Stomach (tissue), 4 donors: ENCODE measurements at regions not wholly inside any gene's neighbourhood (a gene's known extent, or its start where the extent isn't known, plus 50 kb on each side); places are given as distances from the start of the nearest gene placed in this dataset.

Experiments used
- EP300 ChIP-seq: sonication (generic); formaldehyde crosslinking; IDR thresholded peaks from one replicate; pipeline ENCODE4 v1.6.1; 2017; ENCODE audit warnings: antibody characterized with exemption
- POLR2A ChIP-seq, 4 donors: fragments of 450-650 bp; IDR thresholded peaks; one replicate each; pipeline ENCODE4 v1.6.1; 2016; ENCODE audit warnings: antibody characterized with exemption in 4 of 4, control low read depth in 2 of 4, mild to moderate bottlenecking in 1 of 4, moderate library complexity in 1 of 4
- POLR2AphosphoS5 ChIP-seq, 3 donors: sonication (generic); formaldehyde crosslinking; IDR thresholded peaks; one replicate each; pipeline ENCODE4 v1.6.1; 2016; ENCODE audit warnings: antibody characterized with exemption in 3 of 3
- TF ChIP-seq, protein P1 (sequence below), 7 experiments: fragments of 450-650 bp in 4 of 7; fragments of 200-600 bp in 3 of 7; sonication (generic) in 3 of 7; IDR thresholded peaks; one replicate each; pipeline ENCODE4 v1.5.1; 2016 to 2019; ENCODE audit warnings: antibody characterized with exemption in 7 of 7, control low read depth in 2 of 7, mild to moderate bottlenecking in 1 of 7

GRCh38 chr16:86827521-86827920 is 249.2 kb downstream of the FOXL1 start:
- TF ChIP-seq, protein P1, sequence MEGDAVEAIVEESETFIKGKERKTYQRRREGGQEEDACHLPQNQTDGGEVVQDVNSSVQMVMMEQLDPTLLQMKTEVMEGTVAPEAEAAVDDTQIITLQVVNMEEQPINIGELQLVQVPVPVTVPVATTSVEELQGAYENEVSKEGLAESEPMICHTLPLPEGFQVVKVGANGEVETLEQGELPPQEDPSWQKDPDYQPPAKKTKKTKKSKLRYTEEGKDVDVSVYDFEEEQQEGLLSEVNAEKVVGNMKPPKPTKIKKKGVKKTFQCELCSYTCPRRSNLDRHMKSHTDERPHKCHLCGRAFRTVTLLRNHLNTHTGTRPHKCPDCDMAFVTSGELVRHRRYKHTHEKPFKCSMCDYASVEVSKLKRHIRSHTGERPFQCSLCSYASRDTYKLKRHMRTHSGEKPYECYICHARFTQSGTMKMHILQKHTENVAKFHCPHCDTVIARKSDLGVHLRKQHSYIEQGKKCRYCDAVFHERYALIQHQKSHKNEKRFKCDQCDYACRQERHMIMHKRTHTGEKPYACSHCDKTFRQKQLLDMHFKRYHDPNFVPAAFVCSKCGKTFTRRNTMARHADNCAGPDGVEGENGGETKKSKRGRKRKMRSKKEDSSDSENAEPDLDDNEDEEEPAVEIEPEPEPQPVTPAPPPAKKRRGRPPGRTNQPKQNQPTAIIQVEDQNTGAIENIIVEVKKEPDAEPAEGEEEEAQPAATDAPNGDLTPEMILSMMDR (IDR thresholded peaks at IDR 0.05): no peak
- TF ChIP-seq POLR2AphosphoS5 (IDR thresholded peaks at IDR 0.05) (no peak), POLR2A (IDR thresholded peaks at IDR 0.05) (no peak), EP300 (no peak)
